RWPE1 (cell line): ENCODE measurements at regions not wholly inside any gene's neighbourhood (a gene's known extent, or its start where the extent isn't known, plus 50 kb on each side); places are given as distances from the start of the nearest gene placed in this dataset.

Experiments
- CTCF ChIA-PET: fragments of 350-600 bp; sonication (Branson Sonifier 250); formaldehyde crosslinking; extraction: SDS; loops from one replicate; lab custom pipeline; 2021; lab: Yijun Ruan, JAX
- POLR2A ChIA-PET: fragments of 400-600 bp; formaldehyde crosslinking; extraction: SDS; loops from one replicate; lab custom pipeline; 2020; ENCODE audit warnings: antibody characterized with exemption; ENCODE audit not compliant: low non-redundant PET; lab: Yijun Ruan, JAX
- DNase-seq: peaks from one replicate; pipeline ENCODE4 v3.0.0; 2012; ENCODE audit warnings: low spot score
- H3K27ac ChIP-seq: fragments of 450-650 bp; 2 replicates; pipeline ENCODE4 v1.5.1; 2017
- TF ChIP-seq, protein P1 (sequence below): fragments of 450-650 bp; conservative IDR thresholded peaks from 2 replicates; pipeline ENCODE4 v1.5.1; 2017; ENCODE audit warnings: low read depth, mild to moderate bottlenecking

DNA sequence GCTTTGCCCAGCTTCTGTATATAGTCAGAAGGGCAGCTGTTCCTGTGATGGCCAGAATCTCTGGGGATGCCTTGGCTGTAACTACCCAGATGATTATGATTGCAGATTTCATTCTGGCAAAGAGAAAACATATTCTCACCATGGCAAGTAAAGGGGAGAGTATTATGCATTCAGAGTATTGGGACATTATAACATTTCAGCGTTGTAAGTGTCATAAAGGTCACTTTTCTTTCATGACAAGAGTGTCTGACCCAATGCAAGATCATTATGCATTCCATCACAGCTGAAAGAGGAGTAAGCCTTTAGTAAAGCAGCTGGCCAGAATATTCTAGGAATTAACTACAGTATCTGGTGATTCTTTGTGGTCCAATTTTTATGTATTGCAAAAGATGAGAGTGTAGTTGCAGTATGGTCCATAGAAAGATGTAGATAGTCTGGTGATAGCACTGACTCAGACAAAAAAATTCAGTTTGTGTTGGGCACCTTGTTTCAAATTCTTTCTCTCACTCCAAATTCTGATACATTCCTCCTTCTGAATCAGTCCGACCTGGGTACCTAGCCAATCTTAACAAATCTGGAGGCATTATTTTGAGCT, 2366.3 kb downstream of the PCDH7 start:
- POLR2A ChIA-PET = no interaction called here
- H3K27ac ChIP-seq = no peak overlapping the region
- TF ChIP-seq, protein P1, sequence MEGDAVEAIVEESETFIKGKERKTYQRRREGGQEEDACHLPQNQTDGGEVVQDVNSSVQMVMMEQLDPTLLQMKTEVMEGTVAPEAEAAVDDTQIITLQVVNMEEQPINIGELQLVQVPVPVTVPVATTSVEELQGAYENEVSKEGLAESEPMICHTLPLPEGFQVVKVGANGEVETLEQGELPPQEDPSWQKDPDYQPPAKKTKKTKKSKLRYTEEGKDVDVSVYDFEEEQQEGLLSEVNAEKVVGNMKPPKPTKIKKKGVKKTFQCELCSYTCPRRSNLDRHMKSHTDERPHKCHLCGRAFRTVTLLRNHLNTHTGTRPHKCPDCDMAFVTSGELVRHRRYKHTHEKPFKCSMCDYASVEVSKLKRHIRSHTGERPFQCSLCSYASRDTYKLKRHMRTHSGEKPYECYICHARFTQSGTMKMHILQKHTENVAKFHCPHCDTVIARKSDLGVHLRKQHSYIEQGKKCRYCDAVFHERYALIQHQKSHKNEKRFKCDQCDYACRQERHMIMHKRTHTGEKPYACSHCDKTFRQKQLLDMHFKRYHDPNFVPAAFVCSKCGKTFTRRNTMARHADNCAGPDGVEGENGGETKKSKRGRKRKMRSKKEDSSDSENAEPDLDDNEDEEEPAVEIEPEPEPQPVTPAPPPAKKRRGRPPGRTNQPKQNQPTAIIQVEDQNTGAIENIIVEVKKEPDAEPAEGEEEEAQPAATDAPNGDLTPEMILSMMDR = no peak
- DNase-seq = no peak
- CTCF ChIA-PET = no interaction called here

DNA sequence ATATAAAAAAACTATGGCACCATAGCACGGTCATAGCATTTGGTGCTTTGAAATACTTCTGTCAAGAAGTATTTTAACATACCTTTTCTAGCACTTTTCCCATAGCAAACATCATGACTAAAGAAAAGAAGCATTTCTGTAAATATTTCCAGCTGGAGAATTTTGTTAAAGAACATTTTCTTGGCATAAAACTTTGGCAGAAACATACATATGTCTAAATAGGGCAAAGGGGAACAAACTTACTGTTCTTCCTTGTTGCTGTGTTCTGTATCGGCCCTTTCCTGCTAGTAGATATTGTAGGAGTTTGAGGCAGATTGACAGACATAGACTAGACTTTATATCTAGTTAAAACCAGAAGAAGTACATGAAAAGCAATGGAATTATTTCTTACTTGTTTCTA, 2368.5 kb downstream of the PCDH7 start:
- H3K27ac ChIP-seq = no peak overlapping the region
- ChIA-PET CTCF (no interaction called here), POLR2A (no interaction called here)
- TF ChIP-seq, protein P1 = no peak
- no peak for DNase-seq

DNA sequence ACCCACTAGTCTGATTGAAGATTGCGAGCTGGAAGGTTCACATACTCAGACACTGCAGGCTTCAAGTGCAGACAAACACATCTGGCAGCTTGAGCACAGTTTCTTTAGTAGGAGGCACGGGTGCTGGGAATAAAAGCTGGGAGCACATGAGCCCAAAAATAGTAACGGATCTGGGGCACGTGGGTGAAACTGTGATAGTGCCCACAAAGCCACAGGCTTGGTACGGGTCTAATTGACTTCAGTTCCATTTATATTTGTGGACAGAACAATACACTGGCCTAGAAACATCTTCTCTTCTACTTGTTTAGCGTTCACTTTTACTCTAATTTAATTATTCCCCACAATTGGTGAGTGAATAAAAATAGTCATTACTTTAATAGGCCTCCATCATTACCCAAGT, 2370.7 kb downstream of the PCDH7 start:
- ChIA-PET POLR2A (no interaction called here), CTCF (no interaction called here)

DNA sequence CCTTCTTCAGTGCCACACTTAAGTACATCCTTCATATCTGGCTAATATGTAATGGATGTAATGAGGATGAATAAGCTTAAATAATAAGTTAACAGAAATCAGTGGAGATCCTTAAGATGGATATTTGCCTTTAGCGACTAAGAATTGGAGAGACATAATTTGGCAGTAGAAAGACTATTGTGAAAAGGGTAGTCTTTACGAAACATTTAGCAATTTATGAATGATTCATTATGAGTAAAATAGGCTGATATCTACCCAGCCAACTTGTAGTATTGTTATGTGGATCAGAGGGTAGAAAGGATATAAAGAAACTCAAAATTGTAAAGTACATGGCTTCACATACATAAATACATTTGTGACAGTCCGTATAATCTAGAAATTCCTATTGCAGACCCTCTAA, 2371.8 kb downstream of the PCDH7 start:
- CTCF ChIA-PET = no interaction called here
- no peak overlapping the region for H3K27ac ChIP-seq
- no peak for DNase-seq
- POLR2A ChIA-PET = no interaction called here
- TF ChIP-seq, protein P1 = no peak

More for the DNA sequence above, 2370.7 kb downstream of the PCDH7 start:
- TF ChIP-seq, protein P1 = no peak
- no peak for DNase-seq
- no peak overlapping the region for H3K27ac ChIP-seq

DNA sequence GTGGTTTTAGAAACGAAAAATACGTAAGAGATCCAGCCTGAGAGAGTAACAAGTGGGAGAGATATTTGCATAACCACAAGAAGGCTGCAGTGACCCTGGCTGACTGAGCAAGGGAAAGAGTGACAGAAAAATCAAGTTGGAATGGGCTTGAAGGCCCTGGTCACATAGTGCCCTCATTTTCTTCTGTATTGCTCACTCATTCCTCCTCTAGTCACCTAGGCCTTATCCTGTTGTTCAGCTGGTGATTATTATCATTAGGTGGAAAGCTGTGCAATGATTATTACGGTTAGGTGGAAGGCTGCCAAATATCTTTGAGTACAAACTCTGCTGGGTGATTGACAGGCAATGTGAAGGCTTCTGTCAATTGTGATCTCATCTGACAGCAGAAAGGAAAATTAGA, 2384.1 kb downstream of the PCDH7 start:
- TF ChIP-seq, protein P1 = no peak
- ChIA-PET CTCF (no interaction called here), POLR2A (no interaction called here)
- no peak for DNase-seq
- no peak overlapping the region for H3K27ac ChIP-seq

DNA sequence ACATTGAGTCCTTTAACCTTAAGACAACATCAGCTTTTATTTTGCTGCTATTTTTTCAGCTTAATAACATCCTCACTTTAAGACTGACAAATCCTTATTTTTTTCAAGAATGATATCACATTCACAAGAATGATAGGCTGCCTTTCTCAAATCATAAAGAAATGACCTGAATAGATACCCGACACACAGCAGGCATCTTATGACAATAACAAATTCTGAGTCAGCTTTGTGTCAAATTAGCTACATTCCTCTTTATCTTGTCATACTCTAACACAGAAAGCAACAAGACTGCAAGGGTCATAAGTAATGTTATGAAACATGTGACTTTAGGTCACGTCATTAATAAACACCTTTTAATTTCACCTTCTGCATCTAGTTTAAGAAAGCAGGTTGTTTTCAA, 2387.6 kb downstream of the PCDH7 start:
- no peak for DNase-seq
- CTCF ChIA-PET = no interaction called here
- POLR2A ChIA-PET = no interaction called here
- TF ChIP-seq, protein P1 = no peak
- no peak overlapping the region for H3K27ac ChIP-seq
